ENCODE measurements at regions not wholly inside any gene's neighbourhood (a gene's known extent, or its start where the extent isn't known, plus 50 kb on each side); places are given as distances from the start of the nearest gene placed in this dataset.
A peak's percentile ranks its signal among the peaks of the same experiment; 100 is the strongest.

- no peak for DNase-seq (ENCODE audit: low read depth in 2 of 2)
These were observed 63.3 kb upstream of the SLC30A5 start for GRCh38 chr5:69030358-69031062.

- DNase-seq (ENCODE audit: low read depth in 2 of 2) = no peak
These were observed 61.8 kb upstream of the SLC30A5 start for GRCh38 chr5:69032009-69032408.

GRCh38 chr5:69033690-69034089 is 60.1 kb upstream of the SLC30A5 start:
- no peak for DNase-seq (ENCODE audit: low read depth in 2 of 2)

GRCh38 chr5:69034898-69035297 is 58.9 kb upstream of the SLC30A5 start:
- DNase-seq (ENCODE audit: low read depth in 2 of 2) = no peak

GRCh38 chr5:69035665-69036064 is 58.1 kb upstream of the SLC30A5 start:
- no peak for DNase-seq (ENCODE audit: low read depth in 2 of 2)

- no peak for DNase-seq (ENCODE audit: low read depth in 2 of 2)
These were observed 55.3 kb upstream of the SLC30A5 start for GRCh38 chr5:69038539-69038938.

GRCh38 chr5:69039829-69040228 is 54.0 kb upstream of the SLC30A5 start:
- DNase-seq (ENCODE audit: low read depth in 2 of 2) = no peak

- no peak for DNase-seq (ENCODE audit: low read depth in 2 of 2)
These were observed 51.3 kb upstream of the SLC30A5 start for GRCh38 chr5:69042500-69042899.

GRCh38 chr5:69042915-69043654 is 50.7 kb upstream of the SLC30A5 start:
- peak; percentile 61 to 62 for DNase-seq (ENCODE audit: low read depth in 2 of 2)

- no peak for DNase-seq (ENCODE audit: low read depth in 2 of 2)
These were observed 50.2 kb upstream of the SLC30A5 start for GRCh38 chr5:69043655-69043996.

All from fibroblast of skin of left biceps (primary cell).